ENCODE measurements at regions not wholly inside any gene's neighbourhood (a gene's known extent, or its start where the extent isn't known, plus 50 kb on each side); places are given as distances from the start of the nearest gene placed in this dataset.

GRCh38 chr13:84912720-84913119, 886.5 kb downstream of the SLITRK6 start:
- TF ChIP-seq, protein P1, sequence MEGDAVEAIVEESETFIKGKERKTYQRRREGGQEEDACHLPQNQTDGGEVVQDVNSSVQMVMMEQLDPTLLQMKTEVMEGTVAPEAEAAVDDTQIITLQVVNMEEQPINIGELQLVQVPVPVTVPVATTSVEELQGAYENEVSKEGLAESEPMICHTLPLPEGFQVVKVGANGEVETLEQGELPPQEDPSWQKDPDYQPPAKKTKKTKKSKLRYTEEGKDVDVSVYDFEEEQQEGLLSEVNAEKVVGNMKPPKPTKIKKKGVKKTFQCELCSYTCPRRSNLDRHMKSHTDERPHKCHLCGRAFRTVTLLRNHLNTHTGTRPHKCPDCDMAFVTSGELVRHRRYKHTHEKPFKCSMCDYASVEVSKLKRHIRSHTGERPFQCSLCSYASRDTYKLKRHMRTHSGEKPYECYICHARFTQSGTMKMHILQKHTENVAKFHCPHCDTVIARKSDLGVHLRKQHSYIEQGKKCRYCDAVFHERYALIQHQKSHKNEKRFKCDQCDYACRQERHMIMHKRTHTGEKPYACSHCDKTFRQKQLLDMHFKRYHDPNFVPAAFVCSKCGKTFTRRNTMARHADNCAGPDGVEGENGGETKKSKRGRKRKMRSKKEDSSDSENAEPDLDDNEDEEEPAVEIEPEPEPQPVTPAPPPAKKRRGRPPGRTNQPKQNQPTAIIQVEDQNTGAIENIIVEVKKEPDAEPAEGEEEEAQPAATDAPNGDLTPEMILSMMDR (IDR thresholded peaks at IDR 0.05; ENCODE audit: low read depth, low read length): no peak
- Histone ChIP-seq H3K36me3 (no peaks in the 10 kb centered on the region), H3K9me3 (ENCODE audit: severe bottlenecking) (peaks cover 2% of the 10 kb centered on the region), H3K27ac (no peak overlapping the region), H3K27me3 (ENCODE audit: insufficient read depth, low read depth, severe bottlenecking) (no peaks in the 10 kb centered on the region), H3K4me3 (ENCODE audit: low read depth, low read length) (no peak overlapping the region)
- DNase-seq: no peak

GRCh38 chr13:84910423-84910822, 888.8 kb downstream of the SLITRK6 start:
- Histone ChIP-seq H3K9me3 (ENCODE audit: severe bottlenecking) (peaks cover 2% of the 10 kb centered on the region), H3K27ac (no peak overlapping the region), H3K36me3 (no peaks in the 10 kb centered on the region), H3K27me3 (ENCODE audit: insufficient read depth, low read depth, severe bottlenecking) (no peaks in the 10 kb centered on the region), H3K4me3 (ENCODE audit: low read depth, low read length) (no peak overlapping the region)
- TF ChIP-seq, protein P1 (IDR thresholded peaks at IDR 0.05; ENCODE audit: low read depth, low read length): no peak
- DNase-seq: no peak

GRCh38 chr13:84903391-84903790, 895.8 kb downstream of the SLITRK6 start:
- Histone ChIP-seq H3K36me3 (no peaks in the 10 kb centered on the region), H3K27me3 (ENCODE audit: insufficient read depth, low read depth, severe bottlenecking) (no peaks in the 10 kb centered on the region), H3K4me3 (ENCODE audit: low read depth, low read length) (no peak overlapping the region), H3K27ac (no peak overlapping the region), H3K9me3 (ENCODE audit: severe bottlenecking) (peaks cover 7% of the 10 kb centered on the region)
- no peak for DNase-seq
- TF ChIP-seq, protein P1 (IDR thresholded peaks at IDR 0.05; ENCODE audit: low read depth, low read length): no peak

DNA sequence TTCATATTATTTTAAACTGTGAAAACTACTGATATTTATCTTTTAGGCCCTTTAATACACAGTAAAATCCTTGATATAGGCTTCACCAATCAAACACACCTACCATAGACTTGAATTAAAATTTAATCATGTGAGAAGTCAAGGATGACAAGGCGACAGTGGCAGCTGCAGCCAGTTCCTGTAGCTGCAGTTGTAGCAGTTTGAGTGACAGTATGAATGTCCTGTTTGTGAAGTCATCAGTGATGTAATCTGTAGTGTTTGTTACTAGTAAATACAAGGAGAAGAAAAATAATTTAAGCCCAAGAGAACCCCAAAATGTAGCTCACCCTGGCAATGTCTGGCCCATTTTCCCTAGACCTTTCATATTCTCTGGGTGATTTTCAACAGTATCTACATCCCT, 897.0 kb downstream of the SLITRK6 start:
- no peaks in the 10 kb centered on the region for H3K27me3 ChIP-seq (ENCODE audit: insufficient read depth, low read depth, severe bottlenecking)
- H3K4me3 ChIP-seq (ENCODE audit: low read depth, low read length): no peak overlapping the region
- H3K9me3 ChIP-seq (ENCODE audit: severe bottlenecking): peaks cover 7% of the 10 kb centered on the region
- TF ChIP-seq, protein P1 (IDR thresholded peaks at IDR 0.05; ENCODE audit: low read depth, low read length): no peak
- H3K27ac ChIP-seq: no peak overlapping the region
- DNase-seq: no peak
- no peaks in the 10 kb centered on the region for H3K36me3 ChIP-seq

DNA sequence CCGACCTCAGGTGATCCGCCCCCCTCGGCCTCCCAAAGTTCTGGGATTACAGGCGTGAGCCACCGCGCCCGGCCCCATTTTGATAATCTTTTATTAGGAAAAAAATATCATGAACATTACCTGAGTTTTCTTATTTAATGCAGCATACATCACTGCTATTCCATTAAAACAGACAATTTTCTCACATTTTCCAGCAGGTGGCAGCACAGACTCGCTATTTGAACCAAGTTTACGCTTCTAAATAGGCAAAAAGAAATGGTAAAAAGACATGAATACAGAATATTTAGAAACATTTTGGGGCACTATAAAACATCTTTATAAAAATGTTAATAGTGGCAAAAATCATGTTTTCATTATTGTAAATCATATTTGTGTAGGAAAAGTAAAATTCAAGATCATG, 903.1 kb downstream of the SLITRK6 start:
- DNase-seq: peak; percentile 66
- peak overlapping the region; percentile 26 for H3K4me3 ChIP-seq (ENCODE audit: low read depth, low read length)
- H3K27ac ChIP-seq: no peak overlapping the region
- no peaks in the 10 kb centered on the region for H3K27me3 ChIP-seq (ENCODE audit: insufficient read depth, low read depth, severe bottlenecking)
- no peaks in the 10 kb centered on the region for H3K36me3 ChIP-seq
- TF ChIP-seq, protein P1 (IDR thresholded peaks at IDR 0.05; ENCODE audit: low read depth, low read length): peak; percentile 51; the same call in 1 of the 2 replicates
- peaks cover 5% of the 10 kb centered on the region for H3K9me3 ChIP-seq (ENCODE audit: severe bottlenecking)

- Histone ChIP-seq H3K4me3 (ENCODE audit: low read depth, low read length) (no peak overlapping the region), H3K27me3 (ENCODE audit: insufficient read depth, low read depth, severe bottlenecking) (no peaks in the 10 kb centered on the region), H3K27ac (no peak overlapping the region), H3K36me3 (no peaks in the 10 kb centered on the region), H3K9me3 (ENCODE audit: severe bottlenecking) (no peaks in the 10 kb centered on the region)
- TF ChIP-seq, protein P1 (IDR thresholded peaks at IDR 0.05; ENCODE audit: low read depth, low read length): peak; percentile 47
- no peak for DNase-seq
Measured at GRCh38 chr13:84894749-84895148, 904.5 kb downstream of the SLITRK6 start.
